Progenitor cell of endocrine pancreas (in vitro differentiated cells): ENCODE measurements at regions not wholly inside any gene's neighbourhood (a gene's known extent, or its start where the extent isn't known, plus 50 kb on each side); places are given as distances from the start of the nearest gene placed in this dataset.

ENCODE experiments used
- DNase-seq: peaks from one replicate; pipeline ENCODE4 v3.0.0; 2021; ENCODE audit warnings: low spot score; ENCODE audit not compliant: unreplicated experiment
- H3K27ac Mint-ChIP-seq: 2 replicates; pipeline ENCODE4 v1.8.0; 2021; ENCODE audit warnings: mild to moderate bottlenecking, moderate library complexity, mixed read lengths
- H3K27me3 Mint-ChIP-seq: 2 replicates; pipeline ENCODE4 v1.8.0; 2021; ENCODE audit warnings: mixed read lengths
- H3K36me3 Mint-ChIP-seq: 2 replicates; pipeline ENCODE4 v1.8.0; 2022; ENCODE audit warnings: mixed read lengths; ENCODE audit not compliant: insufficient read depth
- H3K4me1 Mint-ChIP-seq: 2 replicates; pipeline ENCODE4 v1.8.0; 2021; ENCODE audit warnings: low read depth, mixed read lengths
- H3K4me3 Mint-ChIP-seq: 2 replicates; pipeline ENCODE4 v1.8.0; 2021; ENCODE audit warnings: low read depth, mild to moderate bottlenecking, moderate library complexity, mixed read lengths
- H3K9me3 Mint-ChIP-seq: 2 replicates; pipeline ENCODE4 v1.8.0; 2021; ENCODE audit warnings: low read depth, mixed read lengths
- TF ChIP-seq, protein P1 (sequence below): fragments of 200-600 bp; sonication (generic); IDR thresholded peaks from one replicate; pipeline ENCODE4 v1.5.0; 2021; ENCODE audit warnings: antibody characterized with exemption, mild to moderate bottlenecking; ENCODE audit not compliant: unreplicated experiment

DNA sequence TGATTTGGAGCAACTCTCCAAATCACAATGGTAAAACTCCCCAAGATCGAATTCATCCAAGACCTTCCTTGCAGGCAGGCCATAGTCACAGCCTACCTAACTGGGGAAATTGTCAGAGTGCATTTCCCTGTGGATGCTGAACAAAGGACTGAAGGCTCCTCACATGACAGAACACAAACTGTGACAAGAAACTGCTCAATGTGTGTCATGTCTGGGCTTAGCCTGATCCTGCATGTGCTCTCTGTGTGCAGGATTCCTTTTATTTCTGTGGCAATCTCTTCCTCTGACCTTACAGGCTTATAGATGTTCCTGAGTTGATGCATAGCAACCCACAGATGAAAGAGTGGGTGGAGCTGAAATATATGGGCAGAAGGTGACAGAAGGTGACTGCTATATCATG lies 465.8 kb downstream of the ICE1 start:
- H3K4me3 Mint-ChIP-seq, result no peak overlapping the region
- TF ChIP-seq, protein P1, sequence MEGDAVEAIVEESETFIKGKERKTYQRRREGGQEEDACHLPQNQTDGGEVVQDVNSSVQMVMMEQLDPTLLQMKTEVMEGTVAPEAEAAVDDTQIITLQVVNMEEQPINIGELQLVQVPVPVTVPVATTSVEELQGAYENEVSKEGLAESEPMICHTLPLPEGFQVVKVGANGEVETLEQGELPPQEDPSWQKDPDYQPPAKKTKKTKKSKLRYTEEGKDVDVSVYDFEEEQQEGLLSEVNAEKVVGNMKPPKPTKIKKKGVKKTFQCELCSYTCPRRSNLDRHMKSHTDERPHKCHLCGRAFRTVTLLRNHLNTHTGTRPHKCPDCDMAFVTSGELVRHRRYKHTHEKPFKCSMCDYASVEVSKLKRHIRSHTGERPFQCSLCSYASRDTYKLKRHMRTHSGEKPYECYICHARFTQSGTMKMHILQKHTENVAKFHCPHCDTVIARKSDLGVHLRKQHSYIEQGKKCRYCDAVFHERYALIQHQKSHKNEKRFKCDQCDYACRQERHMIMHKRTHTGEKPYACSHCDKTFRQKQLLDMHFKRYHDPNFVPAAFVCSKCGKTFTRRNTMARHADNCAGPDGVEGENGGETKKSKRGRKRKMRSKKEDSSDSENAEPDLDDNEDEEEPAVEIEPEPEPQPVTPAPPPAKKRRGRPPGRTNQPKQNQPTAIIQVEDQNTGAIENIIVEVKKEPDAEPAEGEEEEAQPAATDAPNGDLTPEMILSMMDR, result no peak
- H3K27ac Mint-ChIP-seq, result no peak overlapping the region
- peaks cover 47% of the 10 kb centered on the region for H3K27me3 Mint-ChIP-seq
- H3K4me1 Mint-ChIP-seq, result peaks cover 10% of the 10 kb centered on the region
- H3K9me3 Mint-ChIP-seq, result no peaks in the 10 kb centered on the region
- DNase-seq, result no peak
- no peaks in the 10 kb centered on the region for H3K36me3 Mint-ChIP-seq

DNA sequence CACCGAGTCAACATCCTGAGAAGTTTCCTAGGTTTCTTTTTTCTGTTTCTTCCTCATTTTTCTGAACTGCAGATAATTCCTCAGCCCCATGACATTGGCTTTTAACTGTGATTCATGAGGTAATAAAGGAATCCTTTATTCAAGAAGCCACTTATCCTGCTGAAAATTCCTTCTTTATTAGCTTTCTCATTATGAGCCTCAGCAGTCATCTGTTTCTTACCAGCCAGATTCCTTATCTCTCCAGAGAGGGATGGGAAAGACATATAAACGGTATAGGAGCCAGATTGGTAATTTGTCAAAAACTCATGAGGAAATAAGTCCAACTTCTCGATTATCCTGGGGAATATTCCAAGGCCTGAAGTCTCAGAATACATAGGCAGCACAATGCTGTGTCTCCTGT lies 465.4 kb downstream of the ICE1 start:
- H3K27ac Mint-ChIP-seq, result no peak overlapping the region
- DNase-seq, result no peak
- peaks cover 47% of the 10 kb centered on the region for H3K27me3 Mint-ChIP-seq
- H3K9me3 Mint-ChIP-seq, result no peaks in the 10 kb centered on the region
- no peaks in the 10 kb centered on the region for H3K36me3 Mint-ChIP-seq
- TF ChIP-seq, protein P1, result no peak
- no peak overlapping the region for H3K4me3 Mint-ChIP-seq
- H3K4me1 Mint-ChIP-seq, result peaks cover 10% of the 10 kb centered on the region

GRCh38 chr5:5886812-5887486 lies 464.5 kb downstream of the ICE1 start:
- no peak overlapping the region for H3K4me3 Mint-ChIP-seq

GRCh38 chr5:5886353-5886752 lies 463.9 kb downstream of the ICE1 start:
- TF ChIP-seq, protein P1, result no peak
- Mint-ChIP-seq H3K27ac (no peak overlapping the region), H3K27me3 (peaks cover 47% of the 10 kb centered on the region), H3K4me3 (no peak overlapping the region), H3K36me3 (no peaks in the 10 kb centered on the region), H3K9me3 (no peaks in the 10 kb centered on the region), H3K4me1 (peaks cover 2% of the 10 kb centered on the region)
- DNase-seq, result no peak

More at GRCh38 chr5:5886812-5887486, 464.5 kb downstream of the ICE1 start:
- Mint-ChIP-seq H3K27me3 (peaks cover 47% of the 10 kb centered on the region), H3K4me1 (peaks cover 4% of the 10 kb centered on the region), H3K9me3 (no peaks in the 10 kb centered on the region), H3K27ac (no peak overlapping the region), H3K36me3 (no peaks in the 10 kb centered on the region)
- DNase-seq, result peak; percentile 19
- TF ChIP-seq, protein P1, result peak; percentile 74

DNA sequence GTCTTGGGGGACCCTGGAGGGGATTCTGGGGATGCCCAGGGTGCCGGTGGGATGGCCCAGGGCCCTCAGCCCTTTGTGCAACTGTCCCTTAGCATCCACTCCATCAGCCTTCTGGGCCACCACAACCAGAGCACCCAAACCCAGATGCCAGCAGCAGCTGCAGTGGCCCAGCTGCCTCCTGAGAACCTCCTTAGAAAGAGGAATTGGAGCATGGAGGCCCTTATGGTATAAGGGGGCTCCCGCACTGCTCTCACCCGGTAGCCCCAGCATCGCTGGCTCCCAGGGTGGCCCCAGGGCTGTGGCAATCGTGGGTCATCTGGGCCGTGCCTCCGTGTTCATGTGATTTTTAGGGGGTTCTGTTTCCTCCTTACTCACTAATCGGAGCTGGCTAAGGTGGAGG lies 463.3 kb downstream of the ICE1 start:
- Mint-ChIP-seq H3K4me1 (peaks cover 2% of the 10 kb centered on the region), H3K27me3 (peaks cover 45% of the 10 kb centered on the region), H3K9me3 (no peaks in the 10 kb centered on the region), H3K4me3 (no peak overlapping the region), H3K27ac (no peak overlapping the region), H3K36me3 (no peaks in the 10 kb centered on the region)
- DNase-seq, result no peak
- TF ChIP-seq, protein P1, result no peak
